GM18508 (cell line): ENCODE measurements at regions not wholly inside any gene's neighbourhood (a gene's known extent, or its start where the extent isn't known, plus 50 kb on each side); places are given as distances from the start of the nearest gene placed in this dataset.
"Not testable (repeated sequence)": the region's sequence is repeated elsewhere in the genome, so short reads cannot be mapped to it uniquely, and the experiment has no call there.

Source experiments
- ATAC-seq: cut with Tn5 transposase; IDR thresholded peaks from one replicate; pipeline ENCODE4 v1.9.1; 2021; ENCODE audit warnings: moderate number of reproducible peaks; ENCODE audit not compliant: insufficient read depth, unreplicated experiment

DNA sequence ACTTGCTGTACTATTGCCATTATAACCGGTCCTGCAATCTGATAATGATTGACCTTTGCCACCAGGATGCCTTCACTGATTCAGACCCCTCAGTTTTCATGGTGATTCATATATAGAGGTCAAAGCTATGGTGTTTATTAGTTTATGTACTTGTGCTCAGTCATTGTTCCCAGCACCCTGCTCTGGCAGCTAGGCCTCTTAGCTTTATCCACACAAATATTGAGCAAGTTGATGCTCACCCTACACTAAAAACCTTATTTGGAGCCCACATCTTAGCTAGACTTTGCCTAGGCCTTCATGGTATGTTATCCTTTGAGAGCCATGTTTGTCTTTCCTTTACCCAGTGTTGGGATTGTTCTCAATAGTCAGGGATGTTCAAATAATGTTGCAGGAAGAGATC is 679.0 kb downstream of the SPATA31A6 start:
- not testable (repeated sequence) for ATAC-seq
